Retinal pigment epithelial cell (primary cell): ENCODE measurements at regions not wholly inside any gene's neighbourhood (a gene's known extent, or its start where the extent isn't known, plus 50 kb on each side); places are given as distances from the start of the nearest gene placed in this dataset.

ENCODE experiments used
- DNase-seq: peaks from one replicate; pipeline ENCODE4 v3.0.0-alpha.2; 2010; ENCODE audit warnings: low read depth
- H3K4me3 ChIP-seq: 2 replicates; pipeline ENCODE4 v1.5.1; 2011; ENCODE audit warnings: mild to moderate bottlenecking, low read length, control low read depth, moderate library complexity
- TF ChIP-seq, protein P1 (sequence below): conservative IDR thresholded peaks from 2 replicates; pipeline ENCODE4 v1.5.1; 2011; ENCODE audit warnings: low read depth, low read length, control low read depth, inconsistent platforms

DNA sequence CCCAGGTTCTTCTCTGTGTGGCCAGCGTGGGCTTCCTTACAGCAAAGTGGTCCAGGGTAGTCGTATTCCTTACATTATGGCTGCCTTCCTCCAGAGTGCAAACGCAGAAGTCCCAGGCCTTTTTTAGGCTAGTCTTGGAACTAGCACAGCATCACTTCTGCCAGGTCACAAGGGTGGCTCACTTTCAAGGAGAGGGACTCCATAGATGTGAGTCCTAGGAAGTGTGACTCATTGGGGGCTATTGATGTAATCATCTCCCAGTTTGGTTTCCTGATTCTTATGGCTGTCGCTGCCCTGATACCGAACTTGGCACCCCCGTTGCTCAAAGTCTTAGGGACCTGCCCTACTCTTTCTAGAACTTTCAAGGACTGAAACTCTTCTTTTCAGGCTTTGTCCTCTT lies 140.0 kb downstream of the DCK start:
- DNase-seq: no peak
- TF ChIP-seq, protein P1, sequence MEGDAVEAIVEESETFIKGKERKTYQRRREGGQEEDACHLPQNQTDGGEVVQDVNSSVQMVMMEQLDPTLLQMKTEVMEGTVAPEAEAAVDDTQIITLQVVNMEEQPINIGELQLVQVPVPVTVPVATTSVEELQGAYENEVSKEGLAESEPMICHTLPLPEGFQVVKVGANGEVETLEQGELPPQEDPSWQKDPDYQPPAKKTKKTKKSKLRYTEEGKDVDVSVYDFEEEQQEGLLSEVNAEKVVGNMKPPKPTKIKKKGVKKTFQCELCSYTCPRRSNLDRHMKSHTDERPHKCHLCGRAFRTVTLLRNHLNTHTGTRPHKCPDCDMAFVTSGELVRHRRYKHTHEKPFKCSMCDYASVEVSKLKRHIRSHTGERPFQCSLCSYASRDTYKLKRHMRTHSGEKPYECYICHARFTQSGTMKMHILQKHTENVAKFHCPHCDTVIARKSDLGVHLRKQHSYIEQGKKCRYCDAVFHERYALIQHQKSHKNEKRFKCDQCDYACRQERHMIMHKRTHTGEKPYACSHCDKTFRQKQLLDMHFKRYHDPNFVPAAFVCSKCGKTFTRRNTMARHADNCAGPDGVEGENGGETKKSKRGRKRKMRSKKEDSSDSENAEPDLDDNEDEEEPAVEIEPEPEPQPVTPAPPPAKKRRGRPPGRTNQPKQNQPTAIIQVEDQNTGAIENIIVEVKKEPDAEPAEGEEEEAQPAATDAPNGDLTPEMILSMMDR: no peak
- no peak overlapping the region for H3K4me3 ChIP-seq

DNA sequence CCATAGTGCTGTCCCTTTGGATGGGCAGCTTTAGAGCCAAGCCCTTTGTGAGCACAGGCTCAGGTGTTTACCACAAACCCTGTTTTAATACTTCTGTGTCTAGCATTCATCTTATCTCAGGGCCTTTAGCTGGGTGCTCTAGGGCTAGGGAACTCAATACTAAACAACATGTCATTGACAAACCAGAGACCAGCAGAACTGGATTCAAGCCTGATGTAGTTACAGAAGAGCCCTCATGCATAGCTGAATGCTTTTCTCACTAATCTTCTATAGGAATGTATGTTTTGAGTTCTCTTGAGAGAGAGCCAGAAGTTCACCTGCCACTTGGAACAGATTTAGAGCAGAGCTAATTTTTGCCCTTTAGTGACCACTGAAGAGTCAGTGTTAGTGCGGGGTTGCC lies 142.6 kb downstream of the DCK start:
- no peak overlapping the region for H3K4me3 ChIP-seq
- DNase-seq: no peak
- TF ChIP-seq, protein P1: no peak

DNA sequence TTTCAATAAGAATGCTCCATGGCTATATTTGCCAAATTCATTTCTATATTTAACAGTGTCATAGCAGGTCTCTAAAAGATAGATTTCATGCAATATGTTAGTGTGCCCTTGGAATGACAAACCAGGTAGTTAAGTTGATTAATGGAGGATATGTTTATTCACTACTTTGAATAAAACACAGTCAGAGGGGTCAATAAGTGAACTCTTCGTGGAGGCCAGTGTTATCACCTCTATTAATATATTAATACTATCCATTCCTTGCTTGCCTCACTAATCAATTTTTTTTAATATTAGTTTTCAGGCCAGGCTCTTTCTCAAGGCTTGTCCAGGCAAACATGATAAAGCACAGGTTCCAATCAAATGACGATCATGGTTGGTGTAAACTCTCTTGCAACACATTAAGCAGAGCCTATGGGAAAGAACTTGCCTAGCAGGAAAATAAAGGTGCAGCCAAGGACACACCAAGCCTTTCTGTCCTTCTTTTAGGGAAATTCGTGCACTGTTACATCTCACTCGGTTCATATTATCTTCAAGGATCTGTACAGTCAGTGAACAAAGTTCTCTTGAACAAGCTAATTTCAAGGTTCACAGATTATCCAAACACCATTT lies 144.7 kb downstream of the DCK start:
- TF ChIP-seq, protein P1: no peak
- no peak overlapping the region for H3K4me3 ChIP-seq
- DNase-seq: no peak

DNA sequence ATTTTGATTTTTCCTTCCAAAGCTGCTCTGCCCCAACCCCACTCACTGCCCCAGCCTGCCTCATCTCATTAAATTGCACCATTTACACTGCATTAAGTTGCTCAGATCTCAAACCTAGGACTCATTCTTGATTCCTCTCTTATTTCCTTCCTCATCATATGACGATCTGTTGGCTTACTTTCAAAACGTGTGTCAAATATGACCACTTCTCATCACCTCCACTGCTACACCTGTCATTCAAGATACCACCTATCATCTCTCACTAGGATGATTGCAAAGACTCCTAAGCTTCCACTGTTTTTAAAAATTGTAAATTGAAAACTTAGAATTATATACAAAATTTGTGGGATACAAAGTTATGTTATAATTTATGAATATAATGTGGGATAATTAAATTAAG lies 147.1 kb downstream of the DCK start:
- TF ChIP-seq, protein P1: no peak
- DNase-seq: no peak
- no peak overlapping the region for H3K4me3 ChIP-seq

DNA sequence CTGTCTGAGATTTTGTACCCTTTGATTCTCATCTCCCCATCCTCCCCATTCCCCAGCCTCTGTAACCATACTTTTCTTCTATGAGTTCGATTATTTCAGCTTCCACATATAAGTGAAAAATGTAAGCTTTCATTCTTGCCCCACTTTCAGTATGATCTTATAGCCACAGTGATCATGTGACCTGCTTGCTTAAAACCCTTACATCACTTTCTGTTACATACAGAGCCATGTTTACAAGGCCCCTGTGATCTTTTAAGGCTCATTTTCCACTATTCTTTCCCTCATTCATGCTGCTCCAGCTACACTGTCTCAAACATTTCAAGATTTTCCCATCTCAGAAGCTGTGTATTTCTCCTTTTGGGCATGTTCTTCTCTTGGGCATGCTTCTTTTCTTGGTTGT lies 147.7 kb downstream of the DCK start:
- TF ChIP-seq, protein P1: no peak
- no peak for DNase-seq

DNA sequence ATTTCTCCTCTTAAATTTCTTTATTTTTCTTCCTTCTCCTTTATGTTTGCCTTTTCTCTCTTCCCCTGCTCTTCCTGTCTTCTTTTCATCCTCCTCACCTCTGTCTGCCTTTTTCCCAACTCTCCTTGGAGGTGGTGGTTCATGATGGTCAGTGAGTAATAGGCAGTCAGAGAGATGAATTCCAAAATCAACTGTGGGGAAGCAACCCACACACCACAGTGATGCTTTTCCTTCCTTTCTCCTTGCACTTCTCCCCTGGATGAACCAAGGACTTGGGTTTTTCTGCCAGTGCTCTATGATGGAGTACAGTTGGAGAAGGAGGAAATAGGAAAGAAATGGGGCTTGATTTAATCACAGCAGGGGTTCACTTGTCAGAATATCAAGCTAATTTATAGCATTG lies 153.8 kb downstream of the DCK start:
- TF ChIP-seq, protein P1: no peak
- DNase-seq: no peak
- H3K4me3 ChIP-seq: no peak overlapping the region

More for the DNA sequence above, 147.7 kb downstream of the DCK start:
- no peak overlapping the region for H3K4me3 ChIP-seq

DNA sequence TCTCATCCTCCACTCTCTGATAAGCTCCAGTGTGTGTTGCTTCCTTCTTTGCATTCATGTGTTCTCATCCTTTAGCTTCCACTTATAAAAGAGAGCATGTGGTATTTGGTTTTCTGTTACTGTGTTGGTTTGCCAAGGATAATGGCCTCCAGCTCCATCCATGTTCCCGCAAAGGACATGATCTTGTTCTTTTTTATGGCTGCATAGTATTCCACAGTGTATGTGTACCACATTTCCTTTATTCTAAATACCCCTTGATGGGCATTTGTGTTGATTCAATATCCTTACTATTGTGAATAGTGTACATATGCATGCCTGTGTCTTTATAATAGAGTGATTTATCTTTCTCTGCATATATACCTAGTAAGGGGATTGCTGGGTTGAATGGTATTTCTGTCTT lies 155.1 kb downstream of the DCK start:
- DNase-seq: no peak
- no peak overlapping the region for H3K4me3 ChIP-seq
- TF ChIP-seq, protein P1: no peak
